H1 (cell line): ENCODE measurements at regions not wholly inside any gene's neighbourhood (a gene's known extent, or its start where the extent isn't known, plus 50 kb on each side); places are given as distances from the start of the nearest gene placed in this dataset.

Experiments
- CTCF ChIA-PET: fragments of 300-600 bp; sonication (Branson Sonifier 250); formaldehyde crosslinking; loops from one replicate; lab custom pipeline; 2021; ENCODE audit not compliant: partially characterized antibody; lab: Charles Lee
- POLR2A ChIA-PET: fragments of 300-600 bp; sonication (Branson Sonifier 250); formaldehyde crosslinking; loops from one replicate; lab custom pipeline; 2021; ENCODE audit warnings: inconsistent platforms; ENCODE audit not compliant: partially characterized antibody; lab: Charles Lee
- DNase-seq, 2 experiments: peaks; one replicate each; pipeline versions ENCODE4 v3.0.0 to v3.0.0-alpha.2; 2010 to 2022; ENCODE audit warnings: low spot score in 2 of 2, low read depth in 1 of 2, mixed read lengths in 1 of 2
- FAIRE-seq: peaks from 2 replicates; lab custom pipeline; 2011; peaks lifted over from hg19 to GRCh38; lab: Jason Lieb, UNC
- H2AFZ ChIP-seq: 2 replicates; pipeline ENCODE4 v1.8.1; 2012; ENCODE audit warnings: low read length, inconsistent platforms
- H2AK5ac ChIP-seq: 2 replicates; pipeline ENCODE4 v1.6.1; 2013; ENCODE audit warnings: low read depth, low read length
- H2BK120ac ChIP-seq: replicated peaks from 2 replicates; pipeline ENCODE3; 2013; ENCODE audit warnings: low read depth, low read length, inconsistent platforms
- H2BK12ac ChIP-seq: 2 replicates; pipeline ENCODE4 v1.6.1; 2013; ENCODE audit warnings: low read depth, low read length
- H2BK15ac ChIP-seq: 2 replicates; pipeline ENCODE4 v1.6.1; 2013; ENCODE audit warnings: low read length
- H2BK20ac ChIP-seq: 2 replicates; pipeline ENCODE4 v1.6.1; 2013; ENCODE audit warnings: low read length
- H2BK5ac ChIP-seq: 2 replicates; pipeline ENCODE4 v1.6.1; 2013; ENCODE audit warnings: low read depth, low read length
- H3K14ac ChIP-seq: 2 replicates; pipeline ENCODE4 v1.6.1; 2013; ENCODE audit warnings: inconsistent platforms; ENCODE audit not compliant: insufficient read length
- H3K18ac ChIP-seq: 2 replicates; pipeline ENCODE4 v1.6.1; 2013; ENCODE audit warnings: low read length; ENCODE audit errors: extremely low read depth
- H3K23ac ChIP-seq: 2 replicates; pipeline ENCODE4 v1.6.1; 2013; ENCODE audit warnings: inconsistent platforms; ENCODE audit not compliant: insufficient read length
- H3K23me2 ChIP-seq: 2 replicates; pipeline ENCODE4 v1.6.1; 2013; ENCODE audit warnings: low read depth, low read length
- H3K27ac ChIP-seq: 2 replicates; pipeline ENCODE4 v1.6.1; 2011; ENCODE audit warnings: low read depth, low read length, inconsistent platforms
- H3K27me3 ChIP-seq, 4 experiments: replicated peaks in 1 of 4; 1 replicate in 1 of 4; 2 replicates in 3 of 4; pipeline versions ENCODE4 v1.6.1 to v1.8.1; 2011 to 2013; ENCODE audit warnings: low read length in 3 of 4, mild to moderate bottlenecking in 3 of 4, inconsistent platforms in 2 of 4, mixed read lengths in 2 of 4, moderate library complexity in 1 of 4; ENCODE audit not compliant: control insufficient read depth in 3 of 4, insufficient read depth in 3 of 4; ENCODE audit errors: extremely low read depth in 1 of 4
- H3K36me3 ChIP-seq, 4 experiments: 2 replicates each; pipeline versions ENCODE4 v1.6.1 to v1.8.1; 2011 to 2013; ENCODE audit warnings: mild to moderate bottlenecking in 4 of 4, low read length in 3 of 4, moderate library complexity in 2 of 4, control low read depth in 1 of 4, inconsistent platforms in 1 of 4; ENCODE audit not compliant: insufficient read depth in 4 of 4, control insufficient read depth in 2 of 4
- H3K4ac ChIP-seq: replicated peaks from 2 replicates; pipeline ENCODE3; 2013; ENCODE audit warnings: low read length, low read depth, mixed read lengths, inconsistent platforms; ENCODE audit not compliant: insufficient read length
- H3K4me1 ChIP-seq, 4 experiments: replicated peaks in 1 of 4; 1 replicate in 1 of 4; 2 replicates in 3 of 4; pipeline versions ENCODE4 v1.6.1 to v1.8.1; 2011 to 2013; ENCODE audit warnings: low read length in 3 of 4, inconsistent platforms in 2 of 4, mixed read lengths in 1 of 4; ENCODE audit not compliant: insufficient read depth in 4 of 4, control insufficient read depth in 3 of 4
- H3K4me2 ChIP-seq, 2 experiments: 2 replicates each; pipeline versions ENCODE4 v1.6.1 to v1.8.1; 2011 to 2013; ENCODE audit warnings: low read depth in 2 of 2, low read length in 2 of 2, control low read depth in 1 of 2, inconsistent platforms in 1 of 2, mild to moderate bottlenecking in 1 of 2; ENCODE audit not compliant: insufficient read depth in 1 of 2
- H3K4me3 ChIP-seq, 4 experiments: fragments of 200-600, 300-600 bp in 1 of 4; sonication (generic), shearing (Covaris generic), sonication (Bioruptor Twin) in 1 of 4; 2 replicates each; pipeline versions ENCODE4 v1.5.1 to v1.8.1; 2011 to 2016; ENCODE audit warnings: low read length in 4 of 4, low read depth in 3 of 4, control low read depth in 2 of 4, inconsistent platforms in 2 of 4, mild to moderate bottlenecking in 2 of 4, mixed read lengths in 1 of 4, moderate library complexity in 1 of 4; ENCODE audit not compliant: insufficient read depth in 2 of 4; ENCODE audit errors: extremely low read depth in 1 of 4
- H3K56ac ChIP-seq: replicated peaks from 2 replicates; pipeline ENCODE3; 2013; ENCODE audit warnings: low read depth, mild to moderate bottlenecking, mixed read lengths, low read length, inconsistent platforms; ENCODE audit not compliant: insufficient read length
- H3K79me1 ChIP-seq: 2 replicates; pipeline ENCODE4 v1.6.1; 2013; ENCODE audit warnings: low read depth, low read length, control low read depth
- H3K79me2 ChIP-seq, 2 experiments: 2 replicates each; pipeline versions ENCODE4 v1.6.1 to v1.8.1; 2012 to 2013; ENCODE audit warnings: low read length in 2 of 2, mild to moderate bottlenecking in 2 of 2, inconsistent platforms in 1 of 2; ENCODE audit not compliant: insufficient read depth in 2 of 2, control insufficient read depth in 1 of 2
- H3K9ac ChIP-seq, 4 experiments: replicated peaks in 1 of 4; 1 replicate in 1 of 4; 2 replicates in 3 of 4; pipeline versions ENCODE4 v1.6.1 to v1.8.1; 2011 to 2013; ENCODE audit warnings: low read depth in 3 of 4, low read length in 3 of 4, control low read depth in 2 of 4, mild to moderate bottlenecking in 2 of 4, moderate library complexity in 2 of 4, inconsistent platforms in 1 of 4; ENCODE audit errors: extremely low read depth in 1 of 4
- H3K9me3 ChIP-seq, 2 experiments: 2 replicates each; pipeline versions ENCODE4 v1.6.1 to v1.8.1; 2012 to 2013; ENCODE audit warnings: mild to moderate bottlenecking in 2 of 2, moderate library complexity in 2 of 2, control low read depth in 1 of 2, inconsistent platforms in 1 of 2, low read depth in 1 of 2, low read length in 1 of 2, mixed read lengths in 1 of 2; ENCODE audit not compliant: insufficient read depth in 2 of 2
- H4K20me1 ChIP-seq, 2 experiments: replicated peaks in 1 of 2; 2 replicates each; pipeline versions ENCODE3 to v1.8.1; 2011 to 2013; ENCODE audit warnings: inconsistent platforms in 2 of 2, low read length in 2 of 2, mild to moderate bottlenecking in 1 of 2; ENCODE audit not compliant: insufficient read depth in 2 of 2, control insufficient read depth in 1 of 2
- H4K5ac ChIP-seq: 2 replicates; pipeline ENCODE4 v1.6.1; 2013; ENCODE audit warnings: low read length, low read depth, mixed read lengths, inconsistent platforms; ENCODE audit not compliant: insufficient read length
- H4K8ac ChIP-seq: 2 replicates; pipeline ENCODE4 v1.8.0; 2013; ENCODE audit warnings: mild to moderate bottlenecking, moderate library complexity, low read length, inconsistent platforms; ENCODE audit not compliant: insufficient read depth; ENCODE audit errors: extremely low read depth
- H4K91ac ChIP-seq: replicated peaks from 2 replicates; pipeline ENCODE3; 2013; ENCODE audit warnings: low read length, mixed read lengths, inconsistent platforms; ENCODE audit not compliant: insufficient read length
- CTBP2 ChIP-seq: IDR thresholded peaks from 2 replicates; pipeline ENCODE4 v1.7.0; 2011; ENCODE audit warnings: borderline replicate concordance, mild to moderate bottlenecking, moderate library complexity, mixed read lengths, low read length; ENCODE audit not compliant: insufficient read depth, insufficient read length

DNA sequence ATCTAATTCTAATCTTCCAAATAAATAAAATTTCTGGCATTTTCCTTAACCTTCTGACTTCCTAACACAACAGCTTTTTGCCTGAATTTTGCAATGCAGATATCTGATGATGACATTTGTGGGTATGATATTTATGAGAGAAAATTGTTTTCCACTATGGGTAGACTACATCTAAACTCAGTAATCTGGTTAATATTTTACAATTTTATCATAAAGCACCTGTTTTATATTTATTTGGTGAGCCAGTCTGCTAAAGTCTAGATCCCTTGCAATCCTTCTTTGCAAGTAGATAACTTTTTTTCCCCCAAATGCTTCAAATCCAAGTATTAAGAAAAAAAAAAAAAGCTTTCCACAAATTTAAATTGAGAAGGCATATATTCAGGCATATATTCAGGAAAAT, 246.2 kb upstream of the DAB2 start:
- no peak overlapping the region for H4K91ac ChIP-seq
- no peak for TF ChIP-seq CTBP2
- TF ChIP-seq, all 59 proteins: peak for 0
- Histone ChIP-seq H3K4me2 (no peak overlapping the region), H4K20me1 (no peaks in the 10 kb centered on the region), H3K4me1 (no peaks in the 10 kb centered on the region), H3K79me2 (no peaks in the 10 kb centered on the region), H3K27me3 (no peaks in the 10 kb centered on the region), H4K8ac (no peak overlapping the region), H3K23ac (no peak overlapping the region), H3K4me3 (no peak overlapping the region), H3K79me1 (no peaks in the 10 kb centered on the region), H3K9ac (no peak overlapping the region), H2BK15ac (no peak overlapping the region), H2AFZ (no peak overlapping the region), H3K14ac (no peak overlapping the region), H3K27ac (no peak overlapping the region), H2BK20ac (no peak overlapping the region), H2BK12ac (no peak overlapping the region), H3K56ac (no peak overlapping the region), H3K23me2 (no peaks in the 10 kb centered on the region), H2AK5ac (no peak overlapping the region), H4K5ac (peak overlapping the region; percentile 82), H3K4ac (no peak overlapping the region), H3K9me3 (no peaks in the 10 kb centered on the region), H2BK120ac (no peak overlapping the region), H2BK5ac (no peak overlapping the region), H3K18ac (no peak overlapping the region; the same call in 1 of the 2 replicates), H3K36me3 (no peaks in the 10 kb centered on the region)
- DNase-seq (no peak), FAIRE-seq (no peak)
- ChIA-PET POLR2A (no interaction called here), CTCF (interaction anchor here (1.2 to 1.4 kb wide), 2 partner anchors 20 to 100 kb away, joined by 3 to 7 read pairs; no protein-coding TSS in a partner anchor)
